G401 (cell line): ENCODE measurements at regions not wholly inside any gene's neighbourhood (a gene's known extent, or its start where the extent isn't known, plus 50 kb on each side); places are given as distances from the start of the nearest gene placed in this dataset.

Experiments used
- DNase-seq: peaks from one replicate; pipeline ENCODE4 v3.0.0-alpha.2; 2015; ENCODE audit warnings: low spot score
- in situ Hi-C: cut with HindIII; loops from 2 replicates; pipeline ENCODE4 v1.10.0; 2016; ENCODE audit warnings: low sequenced_read_pairs, mixed read lengths

GRCh38 chr4:22962295-22962694 is 269.6 kb downstream of the GBA3 start:
- no peak for DNase-seq
- in situ Hi-C loops, result no loop called here

GRCh38 chr4:22959483-22959882 is 266.7 kb downstream of the GBA3 start:
- in situ Hi-C loops, result no loop called here
- DNase-seq, result no peak

GRCh38 chr4:22957774-22958309 is 265.1 kb downstream of the GBA3 start:
- DNase-seq, result no peak
- in situ Hi-C loops, result no loop called here

GRCh38 chr4:22949161-22949855 is 256.6 kb downstream of the GBA3 start:
- no peak for DNase-seq
- in situ Hi-C loops, result no loop called here

GRCh38 chr4:22947851-22948250 is 255.1 kb downstream of the GBA3 start:
- no peak for DNase-seq
- in situ Hi-C loops, result no loop called here

- in situ Hi-C loops, result no loop called here
Measured at GRCh38 chr4:22942920-22943559, 250.3 kb downstream of the GBA3 start.

GRCh38 chr4:22941688-22942375 is 249.1 kb downstream of the GBA3 start:
- DNase-seq, result no peak
- in situ Hi-C loops, result no loop called here

More at GRCh38 chr4:22942920-22943559, 250.3 kb downstream of the GBA3 start:
- no peak for DNase-seq

GRCh38 chr4:22932326-22932725 is 239.6 kb downstream of the GBA3 start:
- DNase-seq, result peak; percentile 3
- in situ Hi-C loops, result no loop called here

- DNase-seq, result no peak
- in situ Hi-C loops, result no loop called here
Measured at GRCh38 chr4:22922426-22922825, 229.7 kb downstream of the GBA3 start.

GRCh38 chr4:22921936-22922335 is 229.2 kb downstream of the GBA3 start:
- in situ Hi-C loops, result no loop called here
- DNase-seq, result no peak

GRCh38 chr4:22911285-22911684 is 218.5 kb downstream of the GBA3 start:
- in situ Hi-C loops, result no loop called here

GRCh38 chr4:22910200-22910599 is 217.5 kb downstream of the GBA3 start:
- in situ Hi-C loops, result no loop called here
- no peak for DNase-seq

More at GRCh38 chr4:22911285-22911684, 218.5 kb downstream of the GBA3 start:
- no peak for DNase-seq

GRCh38 chr4:22906045-22906444 is 213.3 kb downstream of the GBA3 start:
- in situ Hi-C loops, result no loop called here

GRCh38 chr4:22903913-22904312 is 211.2 kb downstream of the GBA3 start:
- no peak for DNase-seq

More at GRCh38 chr4:22906045-22906444, 213.3 kb downstream of the GBA3 start:
- no peak for DNase-seq

GRCh38 chr4:22901631-22902030 is 208.9 kb downstream of the GBA3 start:
- no peak for DNase-seq
- in situ Hi-C loops, result no loop called here

More at GRCh38 chr4:22903913-22904312, 211.2 kb downstream of the GBA3 start:
- in situ Hi-C loops, result no loop called here

GRCh38 chr4:22900876-22901275 is 208.1 kb downstream of the GBA3 start:
- in situ Hi-C loops, result no loop called here
- DNase-seq, result no peak

- DNase-seq, result peak; percentile 24
- in situ Hi-C loops, result no loop called here
Measured at GRCh38 chr4:22897520-22898108, 204.9 kb downstream of the GBA3 start.

GRCh38 chr4:22895482-22895881 is 202.7 kb downstream of the GBA3 start:
- in situ Hi-C loops, result no loop called here
- no peak for DNase-seq

- in situ Hi-C loops, result no loop called here
- DNase-seq, result no peak
Measured at GRCh38 chr4:22884157-22884556, 191.4 kb downstream of the GBA3 start.

- DNase-seq, result no peak
- in situ Hi-C loops, result no loop called here
Measured at GRCh38 chr4:22881411-22881810, 188.7 kb downstream of the GBA3 start.
